ENCODE measurements at regions not wholly inside any gene's neighbourhood (a gene's known extent, or its start where the extent isn't known, plus 50 kb on each side); places are given as distances from the start of the nearest gene placed in this dataset.

- H3K27ac ChIP-seq (ENCODE audit: low read depth in 2 of 2, low read length in 2 of 2), result no peak overlapping the region
- H3K9me3 ChIP-seq (ENCODE audit: control insufficient read depth in 2 of 3, insufficient read depth in 1 of 3, low read length in 3 of 3), result no peaks in the 10 kb centered on the region
- no peak overlapping the region for H3K9ac ChIP-seq (ENCODE audit: low read length in 3 of 3)
- FAIRE-seq (no peak), DNase-seq (no peak)
- H3K4me1 ChIP-seq (ENCODE audit: control insufficient read depth in 2 of 3, insufficient read depth in 2 of 3, low read depth in 1 of 3, low read length in 3 of 3), result peaks cover 0 to 9% (median 3%) of the 10 kb centered on the region in 3 donors
- intact Hi-C loops (cut with DNase I), result loop anchor here (10.0 kb wide), 1 partner anchor 364 kb away; no protein-coding TSS in a partner anchor
- no peak overlapping the region for H3K4me3 ChIP-seq (ENCODE audit: low read length in 3 of 3)
- TF ChIP-seq CTCF (IDR thresholded peaks at IDR 0.05; ENCODE audit: borderline replicate concordance, extremely low read depth, insufficient read depth), result no peak
- H3K36me3 ChIP-seq (ENCODE audit: control insufficient read depth in 2 of 3, insufficient read depth in 3 of 3, low read length in 3 of 3), result no peaks in the 10 kb centered on the region
- H3K27me3 ChIP-seq (ENCODE audit: control insufficient read depth, insufficient read depth, low read length), result no peaks in the 10 kb centered on the region
Observed at GRCh38 chr15:66940368-66940767, 125.0 kb upstream of the SMAD3 start.

- no peaks in the 10 kb centered on the region for H3K27me3 ChIP-seq (ENCODE audit: control insufficient read depth, insufficient read depth, low read length)
- no peak for TF ChIP-seq CTCF (IDR thresholded peaks at IDR 0.05; ENCODE audit: borderline replicate concordance, extremely low read depth, insufficient read depth)
- H3K4me1 ChIP-seq (ENCODE audit: control insufficient read depth in 2 of 3, insufficient read depth in 2 of 3, low read depth in 1 of 3, low read length in 3 of 3), result peaks cover 0 to 6% (median 0%) of the 10 kb centered on the region in 3 donors
- DNase-seq (no peak), FAIRE-seq (no peak)
- H3K27ac ChIP-seq (ENCODE audit: low read depth in 2 of 2, low read length in 2 of 2), result no peak overlapping the region
- no peaks in the 10 kb centered on the region for H3K36me3 ChIP-seq (ENCODE audit: control insufficient read depth in 2 of 3, insufficient read depth in 3 of 3, low read length in 3 of 3)
- intact Hi-C loops (cut with DNase I), result loop anchor here (10.0 kb wide), 1 partner anchor 364 kb away; no protein-coding TSS in a partner anchor
- no peak overlapping the region for H3K9ac ChIP-seq (ENCODE audit: low read length in 3 of 3)
- no peak overlapping the region for H3K4me3 ChIP-seq (ENCODE audit: low read length in 3 of 3)
- no peaks in the 10 kb centered on the region for H3K9me3 ChIP-seq (ENCODE audit: control insufficient read depth in 2 of 3, insufficient read depth in 1 of 3, low read length in 3 of 3)
Observed at GRCh38 chr15:66941108-66941711, 124.2 kb upstream of the SMAD3 start.

GRCh38 chr15:66941791-66942190, 123.6 kb upstream of the SMAD3 start:
- Histone ChIP-seq H3K9ac (ENCODE audit: low read length in 3 of 3) (no peak overlapping the region), H3K4me1 (ENCODE audit: control insufficient read depth in 2 of 3, insufficient read depth in 2 of 3, low read depth in 1 of 3, low read length in 3 of 3) (no peaks in the 10 kb centered on the region), H3K27me3 (ENCODE audit: control insufficient read depth, insufficient read depth, low read length) (no peaks in the 10 kb centered on the region), H3K4me3 (ENCODE audit: low read length in 3 of 3) (no peak overlapping the region), H3K27ac (ENCODE audit: low read depth in 2 of 2, low read length in 2 of 2) (no peak overlapping the region), H3K36me3 (ENCODE audit: control insufficient read depth in 2 of 3, insufficient read depth in 3 of 3, low read length in 3 of 3) (no peaks in the 10 kb centered on the region), H3K9me3 (ENCODE audit: control insufficient read depth in 2 of 3, insufficient read depth in 1 of 3, low read length in 3 of 3) (no peaks in the 10 kb centered on the region)
- intact Hi-C loops (cut with DNase I), result loop anchor here (10.0 kb wide), 1 partner anchor 363 kb away; no protein-coding TSS in a partner anchor
- no peak for FAIRE-seq
- TF ChIP-seq CTCF (IDR thresholded peaks at IDR 0.05; ENCODE audit: borderline replicate concordance, extremely low read depth, insufficient read depth), result no peak
- DNase-seq, result no peak
